Neural crest cell (in vitro differentiated cells): ENCODE measurements at regions not wholly inside any gene's neighbourhood (a gene's known extent, or its start where the extent isn't known, plus 50 kb on each side); places are given as distances from the start of the nearest gene placed in this dataset.

ENCODE experiments used
- DNase-seq: peaks from one replicate; pipeline ENCODE4 v3.0.0; 2021; ENCODE audit warnings: low read depth, mixed read lengths, low spot score
- H3K27ac Mint-ChIP-seq: one replicate; pipeline ENCODE4 v1.8.0; 2021; ENCODE audit warnings: mild to moderate bottlenecking, mixed read lengths; ENCODE audit not compliant: unreplicated experiment
- H3K27me3 Mint-ChIP-seq: 2 replicates; pipeline ENCODE4 v1.8.0; 2021; ENCODE audit warnings: low read depth, mild to moderate bottlenecking, mixed read lengths
- H3K36me3 Mint-ChIP-seq: 2 replicates; pipeline ENCODE4 v1.8.0; 2021; ENCODE audit warnings: low read depth, mild to moderate bottlenecking, mixed read lengths
- H3K4me1 Mint-ChIP-seq: 2 replicates; pipeline ENCODE4 v1.8.0; 2021; ENCODE audit warnings: mixed read lengths
- H3K4me3 Mint-ChIP-seq: one replicate; pipeline ENCODE4 v1.8.0; 2021; ENCODE audit warnings: mild to moderate bottlenecking, mixed read lengths
- H3K9me3 Mint-ChIP-seq: 2 replicates; pipeline ENCODE4 v1.8.0; 2021; ENCODE audit warnings: mixed read lengths
- CTCF ChIP-seq: fragments of 200-600 bp; sonication (generic); conservative IDR thresholded peaks from 2 replicates; pipeline ENCODE4 v1.5.0; 2021; ENCODE audit warnings: antibody characterized with exemption, mild to moderate bottlenecking

GRCh38 chr4:64882311-64883086 lies 473.2 kb upstream of the TECRL start:
- peaks cover 7% of the 10 kb centered on the region for H3K4me1 Mint-ChIP-seq
- TF ChIP-seq CTCF, result no peak
- H3K27ac Mint-ChIP-seq, result no peak overlapping the region
- no peaks in the 10 kb centered on the region for H3K36me3 Mint-ChIP-seq
- DNase-seq, result no peak
- no peaks in the 10 kb centered on the region for H3K27me3 Mint-ChIP-seq
- peaks cover 3% of the 10 kb centered on the region for H3K9me3 Mint-ChIP-seq
- H3K4me3 Mint-ChIP-seq, result no peak overlapping the region

- DNase-seq, result no peak
- no peaks in the 10 kb centered on the region for H3K36me3 Mint-ChIP-seq
- no peak for TF ChIP-seq CTCF
- H3K4me3 Mint-ChIP-seq, result no peak overlapping the region
- H3K27ac Mint-ChIP-seq, result no peak overlapping the region
- no peaks in the 10 kb centered on the region for H3K27me3 Mint-ChIP-seq
- H3K9me3 Mint-ChIP-seq, result peaks cover 5% of the 10 kb centered on the region
- H3K4me1 Mint-ChIP-seq, result peaks cover 8% of the 10 kb centered on the region
These were observed 471.3 kb upstream of the TECRL start for GRCh38 chr4:64880557-64880956.

- TF ChIP-seq CTCF, result no peak
- Mint-ChIP-seq H3K36me3 (no peaks in the 10 kb centered on the region), H3K27ac (no peak overlapping the region), H3K9me3 (peaks cover 10% of the 10 kb centered on the region), H3K4me1 (peaks cover 4% of the 10 kb centered on the region), H3K27me3 (no peaks in the 10 kb centered on the region), H3K4me3 (no peak overlapping the region)
- DNase-seq, result no peak
These were observed 466.8 kb upstream of the TECRL start for GRCh38 chr4:64876021-64876420.

GRCh38 chr4:64870558-64870957 lies 461.3 kb upstream of the TECRL start:
- no peak for DNase-seq
- no peak overlapping the region for H3K27ac Mint-ChIP-seq
- peaks cover 5% of the 10 kb centered on the region for H3K9me3 Mint-ChIP-seq
- TF ChIP-seq CTCF, result no peak
- H3K36me3 Mint-ChIP-seq, result no peaks in the 10 kb centered on the region
- H3K4me3 Mint-ChIP-seq, result no peak overlapping the region
- no peaks in the 10 kb centered on the region for H3K4me1 Mint-ChIP-seq
- H3K27me3 Mint-ChIP-seq, result no peaks in the 10 kb centered on the region

GRCh38 chr4:64857815-64858214 lies 448.6 kb upstream of the TECRL start:
- H3K27ac Mint-ChIP-seq, result no peak overlapping the region
- no peak for TF ChIP-seq CTCF
- H3K36me3 Mint-ChIP-seq, result no peaks in the 10 kb centered on the region
- H3K4me3 Mint-ChIP-seq, result no peak overlapping the region
- DNase-seq, result no peak
- no peaks in the 10 kb centered on the region for H3K9me3 Mint-ChIP-seq
- no peaks in the 10 kb centered on the region for H3K4me1 Mint-ChIP-seq
- H3K27me3 Mint-ChIP-seq, result no peaks in the 10 kb centered on the region
